OCI-LY1 (cell line): ENCODE measurements at regions not wholly inside any gene's neighbourhood (a gene's known extent, or its start where the extent isn't known, plus 50 kb on each side); places are given as distances from the start of the nearest gene placed in this dataset.

Experiments
- CTCF ChIP-seq: fragments of 200-600 bp; sonication (generic), shearing (Covaris generic); IDR thresholded peaks from 2 replicates; pipeline ENCODE4 v1.5.1; 2017; ENCODE audit warnings: mild to moderate bottlenecking, antibody characterized with exemption, low read length, moderate library complexity, mixed read lengths
- EZH2 ChIP-seq: fragments of 200-600 bp; sonication (generic), shearing (Covaris generic); IDR thresholded peaks from 2 replicates; pipeline ENCODE4 v1.8.0; 2017; ENCODE audit warnings: borderline replicate concordance, mixed run types, mild to moderate bottlenecking, antibody characterized with exemption, low read length, moderate library complexity, mixed read lengths

GRCh38 chr11:23201936-23202522, 341.8 kb upstream of the CCDC179 start:
- TF ChIP-seq EZH2 (no peak), CTCF (no peak)
